HK-2 (cell line): ENCODE measurements at regions not wholly inside any gene's neighbourhood (a gene's known extent, or its start where the extent isn't known, plus 50 kb on each side); places are given as distances from the start of the nearest gene placed in this dataset.

Experiments used
- DNase-seq: peaks from one replicate; pipeline ENCODE4 v3.0.0-alpha.2; 2018; ENCODE audit not compliant: unreplicated experiment

DNA sequence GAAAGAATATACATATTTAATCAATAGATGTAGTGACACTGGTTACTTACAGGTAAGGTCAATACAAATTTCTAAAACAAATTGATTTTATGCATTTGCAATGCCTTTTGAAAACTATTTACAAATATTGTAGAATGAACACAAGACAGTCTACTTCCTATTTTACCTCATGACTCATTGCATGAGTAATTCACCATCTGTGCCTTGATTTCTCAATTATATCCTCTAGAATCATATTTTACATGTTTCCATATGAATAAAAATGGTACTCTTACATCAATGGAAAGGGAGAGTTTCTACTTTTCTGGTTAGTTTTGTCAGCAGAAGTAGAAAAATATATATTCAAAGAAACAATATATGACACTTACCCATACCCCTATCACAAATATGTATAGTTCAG is 203.8 kb upstream of the CDH7 start:
- DNase-seq: no peak

DNA sequence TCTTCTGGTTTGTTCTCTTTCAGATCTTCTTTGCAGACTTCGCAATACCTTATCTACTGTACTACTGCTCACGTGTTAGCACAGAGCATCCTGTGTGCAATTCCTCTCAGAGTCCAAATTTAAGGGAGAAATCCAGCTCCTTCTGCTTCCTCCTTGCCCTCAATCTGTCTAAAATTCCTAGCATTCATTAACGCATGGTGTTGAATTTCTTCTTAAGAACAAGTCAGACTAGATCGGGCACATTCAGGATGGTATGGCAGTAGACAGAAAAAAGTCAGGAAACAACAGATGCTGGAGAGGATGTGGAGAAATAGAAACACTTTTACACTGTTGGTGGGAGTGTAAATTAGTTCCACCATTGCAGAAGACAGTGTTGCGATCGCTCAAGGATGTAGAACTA is 206.1 kb upstream of the CDH7 start:
- no peak for DNase-seq

DNA sequence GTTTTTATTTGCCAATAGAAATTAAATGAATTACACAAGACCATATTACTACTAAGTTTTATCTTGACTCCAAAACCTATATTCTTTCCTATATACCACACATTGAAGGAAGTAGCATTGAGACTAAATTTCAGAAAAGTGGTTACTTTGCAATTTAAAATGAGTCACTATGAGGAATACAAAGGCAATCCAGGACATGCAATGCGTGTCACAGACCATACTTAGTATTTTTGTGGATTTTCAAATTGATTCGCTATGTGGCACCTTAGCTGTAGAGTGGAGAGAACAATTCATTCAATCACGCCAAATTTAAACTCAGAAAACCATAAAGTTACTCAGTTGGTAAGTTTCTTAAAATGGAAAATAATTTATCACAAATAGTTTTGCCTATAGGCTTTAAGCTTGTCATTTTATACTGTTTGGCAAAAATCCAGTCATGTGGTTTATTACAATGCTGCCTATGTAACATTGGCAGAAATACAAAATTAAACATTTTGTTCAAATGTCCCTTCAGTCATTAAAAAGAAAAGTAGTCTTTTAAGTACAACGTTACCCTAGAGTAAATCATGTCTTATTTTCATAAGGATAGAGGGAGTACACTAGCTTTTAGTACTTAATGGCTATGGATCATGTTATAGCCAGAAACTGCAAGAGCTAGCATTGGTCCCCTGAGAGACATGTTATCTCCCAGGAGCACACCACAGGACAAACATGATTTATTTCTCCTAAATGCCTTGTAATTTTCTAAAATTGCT is 222.8 kb upstream of the CDH7 start:
- no peak for DNase-seq

DNA sequence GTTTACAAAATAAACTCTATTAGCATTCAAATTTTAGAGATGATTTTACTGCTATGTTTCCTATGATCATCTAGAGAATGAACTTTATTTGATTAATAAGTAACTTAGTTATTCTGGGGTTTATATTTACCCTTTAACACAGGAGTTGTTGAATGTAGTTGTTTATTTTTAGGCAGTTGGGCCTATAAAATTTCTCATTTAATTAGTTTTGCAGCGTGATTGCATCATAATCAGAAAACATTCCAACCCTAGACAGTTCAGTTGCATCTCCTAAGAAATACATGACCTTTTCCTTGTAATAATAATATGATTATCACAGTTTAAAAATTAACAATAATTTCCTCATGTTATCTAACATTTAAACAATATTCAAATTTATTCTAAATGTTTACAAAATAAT is 224.7 kb upstream of the CDH7 start:
- DNase-seq: no peak

DNA sequence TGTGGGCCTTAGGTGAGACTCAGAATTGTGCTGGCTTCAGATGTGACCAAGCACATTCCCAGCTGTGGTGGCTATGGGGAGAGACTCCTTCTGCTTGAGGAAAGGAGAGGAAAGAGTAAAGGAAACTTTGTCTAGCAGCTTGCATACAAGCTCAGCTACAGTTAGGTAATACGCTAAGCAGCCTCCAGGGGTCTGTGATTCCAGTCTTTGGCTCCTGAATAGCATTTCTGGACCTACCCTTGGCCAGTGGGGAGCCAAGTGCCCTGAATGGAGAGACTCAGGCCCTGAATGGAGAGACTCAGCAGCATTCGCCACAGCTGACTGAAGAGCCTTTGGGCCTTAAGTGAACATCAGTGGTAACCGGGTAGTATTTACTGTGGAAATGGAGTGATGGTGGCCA is 227.4 kb upstream of the CDH7 start:
- no peak for DNase-seq

DNA sequence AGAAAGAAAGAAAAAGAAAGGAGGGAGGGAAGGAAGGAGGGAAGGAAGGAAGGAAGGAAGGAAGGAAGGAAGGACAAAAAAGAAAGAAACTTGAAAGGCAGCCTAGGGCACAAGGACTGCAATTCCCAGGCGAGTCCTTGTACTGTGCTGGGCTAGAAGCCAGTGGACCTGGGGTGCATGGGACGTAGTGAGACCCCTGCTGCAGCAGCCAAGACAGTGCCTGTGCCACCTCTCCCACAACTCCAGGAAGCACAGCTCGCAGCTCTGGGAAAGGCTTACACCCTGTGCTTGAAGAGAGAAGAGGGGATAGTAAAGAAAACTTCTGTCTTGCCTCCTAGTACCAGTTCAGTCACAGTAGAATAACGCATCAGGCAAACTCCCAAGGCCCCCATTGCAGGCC is 227.9 kb upstream of the CDH7 start:
- DNase-seq: no peak

DNA sequence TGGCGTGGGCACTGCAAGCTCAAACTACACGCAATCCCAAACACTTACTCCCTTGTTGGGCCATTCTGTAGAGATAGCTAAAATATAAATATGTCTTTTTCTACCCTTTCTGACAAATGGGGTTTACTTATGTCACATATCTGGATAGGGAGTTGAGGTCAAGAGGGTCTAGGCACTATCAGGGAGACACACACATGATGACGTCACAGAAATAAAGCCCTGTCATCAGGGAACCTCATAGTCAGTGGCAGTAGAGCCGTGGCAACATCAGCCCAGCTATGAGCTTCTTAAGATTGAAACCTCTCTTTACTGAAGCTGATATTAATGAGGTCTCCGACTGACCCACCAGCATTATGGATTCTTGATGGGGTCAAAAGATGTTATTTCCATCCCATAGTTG is 234.6 kb upstream of the CDH7 start:
- no peak for DNase-seq

DNA sequence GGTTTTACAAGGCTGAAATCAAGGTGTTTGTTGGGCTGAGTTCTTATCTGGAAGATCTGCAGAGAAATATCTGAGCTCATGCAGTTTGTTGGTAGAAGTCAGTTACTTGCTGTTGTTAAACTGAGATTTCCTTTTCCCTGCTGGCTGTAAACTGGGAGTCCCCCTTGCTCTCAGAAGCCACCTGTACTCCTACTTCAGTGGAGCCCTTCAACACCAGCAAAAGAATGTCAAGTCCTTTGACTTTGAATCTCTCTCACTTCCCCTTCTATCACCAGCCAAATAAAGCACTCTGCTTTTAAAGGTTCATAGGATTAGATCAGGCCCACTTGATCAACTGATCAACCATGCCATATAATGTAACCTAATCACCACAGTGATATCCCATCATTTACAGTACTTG is 252.2 kb upstream of the CDH7 start:
- DNase-seq: no peak

DNA sequence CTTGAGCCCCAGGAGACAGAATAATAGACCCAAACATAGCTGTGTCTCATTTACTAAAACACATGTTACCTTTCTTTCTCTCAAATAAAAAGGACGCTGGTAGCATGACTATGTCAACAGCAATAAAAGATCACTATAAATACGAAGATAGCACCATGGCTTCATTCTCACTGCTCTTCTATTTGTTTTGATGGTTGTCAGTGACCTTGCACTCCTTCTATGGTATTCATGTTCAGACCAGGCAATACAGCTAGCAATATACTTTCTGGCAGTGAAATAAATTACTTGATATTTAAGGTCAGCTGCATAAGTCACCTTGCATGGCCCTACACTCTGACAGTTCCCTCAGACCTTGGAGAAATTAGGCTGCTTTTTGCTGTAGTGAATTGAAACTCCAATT is 263.2 kb upstream of the CDH7 start:
- no peak for DNase-seq

DNA sequence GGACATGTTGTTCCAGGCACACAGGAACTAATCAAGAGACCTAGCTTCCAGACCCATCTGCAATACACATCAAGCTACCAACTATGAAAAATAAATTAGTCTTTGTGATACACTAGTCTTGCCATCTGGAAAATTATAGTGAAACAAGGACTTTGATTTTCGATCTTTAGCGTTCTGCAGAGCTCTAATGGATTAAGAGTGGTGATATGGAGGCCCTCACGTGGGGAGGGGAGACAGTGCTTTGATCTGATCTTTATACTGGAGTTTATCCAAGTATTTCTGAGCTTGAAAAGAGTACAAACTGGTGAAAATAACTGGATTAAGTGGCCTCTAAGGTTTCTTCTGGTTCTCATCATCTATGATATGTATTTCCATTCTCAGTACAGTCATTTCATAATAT is 273.4 kb upstream of the CDH7 start:
- DNase-seq: no peak

DNA sequence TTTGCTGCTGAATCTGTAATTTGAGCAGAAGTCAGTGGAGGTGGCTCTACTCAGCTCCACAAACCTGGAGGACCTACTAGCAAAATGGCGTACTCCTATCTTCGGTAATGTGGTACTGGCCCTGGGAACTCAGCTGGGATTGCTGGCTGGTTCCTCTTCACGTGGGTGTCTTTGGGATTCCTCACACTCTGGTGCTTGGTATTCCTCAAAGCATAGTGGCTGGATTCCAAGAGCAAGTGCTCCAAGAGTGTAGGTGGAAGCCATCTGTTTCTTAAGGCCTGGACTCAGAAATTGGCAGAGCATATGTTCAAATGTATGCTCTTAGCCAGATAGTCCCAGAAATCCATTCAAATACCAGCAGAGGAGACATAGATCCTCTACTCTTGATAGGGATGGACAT is 281.9 kb upstream of the CDH7 start:
- DNase-seq: no peak

DNA sequence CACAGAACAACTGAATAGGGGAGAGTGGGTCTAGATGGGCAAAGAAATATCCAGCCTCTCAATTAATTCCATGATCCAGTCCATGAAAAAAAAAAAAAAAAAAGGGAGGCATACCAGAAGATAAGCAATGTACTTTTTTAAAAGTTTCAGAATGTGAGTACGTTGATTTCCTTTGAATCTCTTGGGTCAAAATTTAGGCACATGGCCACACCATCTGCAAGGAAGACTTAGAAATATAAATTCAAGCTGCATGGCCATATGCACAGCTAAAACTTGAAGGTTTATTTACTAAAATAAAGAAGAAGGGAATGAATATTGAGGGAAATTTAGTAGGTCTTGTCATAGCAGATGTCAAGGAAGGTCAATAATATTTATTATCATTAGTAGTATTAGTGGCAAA is 286.5 kb upstream of the CDH7 start:
- no peak for DNase-seq

DNA sequence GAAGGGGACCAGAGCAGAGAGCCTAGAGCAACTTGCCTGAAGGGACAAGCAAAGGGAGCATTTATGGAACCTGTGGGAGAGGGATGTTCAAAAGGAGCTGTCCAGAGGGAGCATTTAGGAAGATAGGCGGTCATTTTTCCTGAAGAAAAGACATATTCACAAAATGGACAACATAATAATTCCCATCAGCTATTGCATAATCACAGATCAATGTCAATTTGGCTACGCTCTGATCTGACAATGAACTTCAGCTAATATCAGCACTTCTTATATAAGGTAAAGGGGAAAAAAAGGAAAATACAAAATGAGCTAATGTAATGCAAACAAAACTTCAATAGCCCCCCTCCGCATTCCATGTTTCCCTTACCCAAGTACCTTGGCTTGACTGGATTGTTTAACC is 291.1 kb upstream of the CDH7 start:
- DNase-seq: no peak

DNA sequence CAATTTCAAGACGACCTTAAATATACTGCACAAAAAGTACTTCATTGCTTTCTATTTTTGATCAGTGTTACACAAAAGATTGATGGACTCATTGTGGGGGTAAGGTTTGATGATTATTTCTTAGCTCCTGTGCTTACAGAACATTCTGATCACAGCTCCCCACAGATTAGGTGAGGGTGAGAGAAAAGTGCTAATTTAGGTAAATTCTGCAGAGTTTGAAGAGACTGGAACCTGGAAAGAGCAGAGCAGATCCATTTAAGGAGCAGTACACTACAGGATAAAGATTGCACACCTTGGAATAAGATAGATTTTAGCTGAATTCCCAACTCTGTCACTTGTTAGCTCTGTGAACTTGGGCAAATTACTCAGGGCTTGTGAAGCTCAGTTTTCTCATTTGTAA is 291.9 kb upstream of the CDH7 start:
- no peak for DNase-seq

DNA sequence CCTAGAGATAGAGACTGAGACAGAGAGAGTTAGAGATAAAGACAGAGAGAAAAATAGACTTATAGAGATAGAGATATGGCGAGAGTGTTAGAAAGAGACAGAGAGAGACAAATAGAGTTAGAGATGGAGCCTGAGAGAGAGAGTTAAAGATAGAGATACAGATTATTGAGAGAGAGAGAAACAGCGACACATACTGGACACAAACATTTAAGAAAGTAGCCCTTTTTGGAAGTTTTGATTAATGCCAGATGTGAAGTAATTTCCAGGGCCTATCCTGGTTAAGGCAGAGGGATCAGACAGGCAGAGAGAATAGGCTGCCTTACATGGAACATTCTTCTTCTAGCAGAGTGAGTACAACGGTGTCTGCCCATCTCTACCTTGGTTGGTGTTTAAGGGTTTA is 311.6 kb upstream of the CDH7 start:
- no peak for DNase-seq

DNA sequence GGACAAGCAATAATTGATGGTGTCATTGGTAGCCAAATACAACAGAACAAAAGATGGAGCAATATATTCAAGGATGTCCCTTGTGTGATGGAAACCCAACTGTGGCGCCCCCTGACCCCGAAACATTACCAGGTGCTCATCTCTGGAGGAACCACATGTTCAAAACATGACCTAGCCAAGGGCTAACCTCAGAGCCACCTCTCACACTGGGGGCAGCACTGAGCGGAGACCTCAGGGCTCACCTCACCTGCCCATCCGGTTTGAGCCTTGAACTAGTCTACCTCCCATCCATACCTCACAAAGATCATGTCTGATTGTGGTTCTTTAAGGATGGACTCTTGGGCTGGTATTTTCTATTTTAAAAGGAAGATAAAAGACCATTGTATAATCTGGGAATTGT is 314.4 kb upstream of the CDH7 start:
- DNase-seq: no peak

DNA sequence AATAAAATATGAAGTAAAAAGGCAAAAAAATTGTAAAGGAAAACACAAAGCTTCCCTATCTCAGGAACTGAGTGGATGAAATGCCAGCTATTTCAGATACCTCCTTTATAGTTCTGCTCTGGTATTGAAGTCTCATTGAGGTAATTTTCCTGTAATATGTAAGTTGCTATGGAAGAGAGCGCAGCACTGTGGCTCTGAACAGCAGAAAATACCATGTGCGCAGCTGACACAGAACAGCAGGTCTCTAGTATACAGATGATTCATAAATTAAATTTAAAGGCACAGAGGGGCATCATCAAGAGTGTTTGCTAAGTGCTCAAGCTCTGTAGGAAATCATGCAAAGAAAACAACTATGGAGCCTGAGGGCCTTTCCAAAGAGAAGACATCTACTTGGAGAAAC is 315.3 kb upstream of the CDH7 start:
- DNase-seq: no peak

DNA sequence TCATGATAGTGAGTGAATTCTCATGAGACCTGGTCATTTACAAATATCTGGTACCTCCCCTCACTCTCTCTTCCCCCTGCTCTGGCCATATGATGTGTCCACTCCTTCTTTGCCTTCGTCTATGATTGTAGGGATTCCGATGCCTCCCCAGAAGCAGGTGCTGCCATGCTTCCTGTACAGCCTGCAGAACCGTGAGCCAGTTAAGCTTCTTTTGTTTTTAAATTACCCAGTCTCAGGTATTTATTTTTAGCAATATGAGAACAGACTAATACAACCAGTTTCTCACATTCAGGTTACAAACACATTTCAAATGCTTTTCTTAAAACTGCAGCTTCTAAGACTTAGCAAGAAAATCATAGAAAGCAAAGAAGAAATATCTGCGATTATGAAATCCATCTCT is 321.2 kb upstream of the CDH7 start:
- DNase-seq: no peak

DNA sequence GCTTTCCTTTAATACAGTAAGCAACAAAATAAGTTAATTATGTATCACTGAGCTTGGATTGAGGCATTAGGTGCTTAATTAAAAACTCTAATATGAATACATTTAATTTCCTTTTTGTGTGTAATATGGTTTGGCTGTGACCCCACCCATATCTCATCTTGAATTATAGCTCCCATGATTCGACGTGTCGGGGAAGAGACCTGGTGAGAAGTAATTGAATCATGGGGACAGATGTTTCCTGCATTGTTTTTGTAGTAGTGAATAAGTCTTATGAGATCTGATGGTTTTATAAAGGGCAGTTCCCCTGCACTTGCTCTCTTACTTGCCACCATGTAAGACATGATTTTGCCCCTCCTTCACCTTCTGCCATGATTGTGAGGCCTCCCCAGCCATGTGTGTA is 325.4 kb upstream of the CDH7 start:
- no peak for DNase-seq

DNA sequence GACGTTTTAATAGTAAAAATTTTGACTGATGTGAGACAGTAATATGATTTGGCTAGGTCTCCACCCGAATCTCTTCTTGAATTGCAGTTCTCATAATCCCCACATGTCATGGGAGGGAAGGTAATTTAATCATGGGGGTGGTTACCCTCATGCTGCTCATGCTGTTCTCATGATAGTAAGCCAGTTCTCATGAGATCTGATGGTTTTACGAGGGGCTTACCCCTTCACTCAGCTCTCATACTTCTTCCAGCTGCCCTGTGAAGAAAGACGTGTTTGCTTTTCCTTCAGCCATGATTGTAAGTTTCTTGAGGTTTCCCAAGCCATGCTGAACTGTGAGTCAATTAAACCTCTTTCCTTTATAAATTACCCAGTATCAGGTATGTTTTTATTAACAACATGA is 327.0 kb upstream of the CDH7 start:
- DNase-seq: no peak

DNA sequence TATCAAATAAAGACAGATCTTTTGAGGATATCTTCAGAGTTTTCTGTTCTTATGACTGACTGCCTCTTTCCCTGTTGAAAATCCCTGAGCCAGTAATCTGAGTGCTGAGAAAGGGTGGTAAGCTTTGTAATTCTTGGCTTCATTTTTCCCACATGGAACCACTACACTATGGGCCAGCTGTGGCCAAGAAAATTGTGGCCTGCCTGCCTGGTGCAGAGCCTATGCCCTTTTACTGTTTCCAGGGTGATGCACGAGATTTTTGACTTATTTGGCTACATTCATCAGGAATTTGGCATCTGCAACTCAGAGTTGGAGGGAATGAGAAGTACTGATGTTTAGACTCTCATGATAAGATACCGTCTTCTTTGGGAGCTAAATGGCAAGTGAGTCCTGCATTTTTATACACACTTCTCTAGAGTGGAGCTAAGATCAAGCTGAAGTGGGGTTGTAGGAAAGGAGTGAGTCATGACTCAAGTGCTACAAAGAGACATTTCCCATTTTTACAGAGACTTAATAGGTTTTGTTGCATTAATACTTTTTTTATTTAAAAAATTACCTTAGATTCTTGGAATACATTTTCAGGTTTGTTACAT is 328.2 kb upstream of the CDH7 start:
- DNase-seq: no peak

DNA sequence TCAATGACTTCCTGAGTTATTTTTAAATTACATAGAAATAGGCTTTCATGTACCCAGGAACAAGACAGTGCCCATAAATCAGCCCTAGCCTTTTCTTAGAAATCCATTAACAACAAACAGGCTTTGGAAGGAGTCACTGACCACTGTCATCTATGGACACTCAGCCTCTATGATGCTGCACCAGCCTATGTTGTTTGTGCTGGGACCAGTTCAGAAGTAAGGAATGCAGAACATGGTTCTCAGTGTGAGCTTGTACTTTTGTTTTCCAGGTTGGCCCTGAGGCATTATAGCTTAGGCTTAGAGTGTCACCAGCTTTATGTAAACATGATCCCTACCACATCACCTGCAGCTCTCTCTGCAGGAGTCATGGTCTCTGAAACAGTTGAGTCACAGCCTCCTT is 335.7 kb upstream of the CDH7 start:
- DNase-seq: no peak

DNA sequence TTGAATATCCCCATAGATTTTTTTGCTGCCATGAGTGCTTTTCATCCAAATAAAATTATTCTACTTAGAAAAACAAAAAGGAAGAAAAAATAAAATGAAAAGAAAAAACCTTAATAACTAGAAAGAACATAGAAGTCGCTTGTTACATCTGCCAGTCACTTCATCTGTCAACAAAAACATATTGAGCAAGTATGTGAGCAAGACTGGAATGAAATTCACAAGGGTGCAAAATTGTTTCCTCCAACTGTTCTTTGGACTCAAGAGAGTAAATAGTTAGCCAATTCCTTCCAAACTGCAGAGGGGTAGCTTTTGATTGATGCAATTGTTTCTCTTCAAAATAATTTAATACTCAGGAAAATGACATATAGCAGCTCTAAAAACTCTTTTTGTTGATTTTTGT is 336.3 kb upstream of the CDH7 start:
- DNase-seq: no peak

DNA sequence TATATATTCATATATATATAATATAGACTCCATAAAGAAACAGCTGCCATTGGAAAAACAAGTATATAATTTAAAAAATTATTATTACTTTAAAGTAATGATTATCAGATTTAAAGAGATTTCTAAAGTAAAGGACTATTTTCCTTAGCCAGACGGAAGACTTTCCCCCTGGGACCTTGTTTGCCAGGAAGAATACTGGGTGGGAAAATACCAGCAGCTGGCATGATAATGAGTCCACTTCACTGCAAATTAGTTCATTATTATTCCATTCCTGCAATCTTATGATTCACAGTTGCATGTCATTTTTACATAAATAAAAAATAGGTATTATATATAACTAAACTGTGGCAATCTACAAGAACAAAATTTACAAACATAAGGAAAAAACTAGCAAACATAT is 339.8 kb upstream of the CDH7 start:
- no peak for DNase-seq
